Stimulated activated naive CD8-positive, alpha-beta T cell treated with anti-CD3 and anti-CD28 coated beads, Interleukin-15, Interleukin-2, amounts not matched to agents 100 ng/mL and 50 ng/mL, for 24 hours (primary cell): ENCODE measurements at regions not wholly inside any gene's neighbourhood (a gene's known extent, or its start where the extent isn't known, plus 50 kb on each side); places are given as distances from the start of the nearest gene placed in this dataset.

ENCODE experiments used
- H3K27ac Mint-ChIP-seq: one replicate; pipeline ENCODE4 v1.8.0; 2021; ENCODE audit warnings: mild to moderate bottlenecking, mixed read lengths
- H3K27me3 Mint-ChIP-seq: one replicate; pipeline ENCODE4 v1.8.0; 2021; ENCODE audit warnings: mixed read lengths
- H3K36me3 Mint-ChIP-seq: one replicate; pipeline ENCODE4 v1.8.0; 2021; ENCODE audit warnings: low read depth, mixed read lengths
- H3K4me1 Mint-ChIP-seq: one replicate; pipeline ENCODE4 v1.8.0; 2021; ENCODE audit warnings: low read depth, mixed read lengths
- H3K4me3 Mint-ChIP-seq: one replicate; pipeline ENCODE4 v1.8.0; 2021; ENCODE audit warnings: mild to moderate bottlenecking, mixed read lengths
- H3K9me3 Mint-ChIP-seq: one replicate; pipeline ENCODE4 v1.8.0; 2021; ENCODE audit warnings: mixed read lengths

DNA sequence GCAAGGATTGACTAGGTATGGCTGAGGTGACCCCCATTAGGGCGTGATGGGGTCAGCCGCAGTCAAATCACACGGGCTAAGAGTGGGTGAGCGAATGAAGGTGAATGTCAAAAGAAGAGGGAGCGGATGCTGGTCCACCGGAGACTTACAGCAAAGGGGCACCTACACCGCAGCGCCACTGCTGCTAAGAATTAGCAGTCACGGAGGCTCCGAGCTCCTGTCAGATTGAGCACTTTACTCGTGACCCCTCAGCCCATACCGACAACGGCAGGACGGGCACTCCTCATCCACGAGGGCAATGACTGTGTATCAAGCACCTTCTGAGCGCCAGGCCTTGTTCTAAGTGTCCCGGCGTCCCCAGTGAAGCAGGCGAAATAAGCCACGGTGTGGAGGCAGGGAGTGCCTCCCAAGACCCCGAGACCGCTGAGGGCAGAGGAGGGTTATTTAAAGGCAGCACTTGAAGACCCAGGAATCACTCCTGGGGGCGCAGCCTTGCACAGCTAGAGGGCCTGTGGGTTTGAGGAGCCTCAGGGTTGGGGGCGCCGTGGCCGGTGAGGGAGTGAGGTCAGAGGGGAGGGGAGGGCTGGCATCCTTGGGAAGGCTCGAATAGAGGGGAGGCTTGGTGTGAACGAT lies 61.6 kb upstream of the GATA2 start:
- Mint-ChIP-seq H3K27ac (no peak overlapping the region), H3K9me3 (no peaks in the 10 kb centered on the region), H3K36me3 (no peaks in the 10 kb centered on the region), H3K27me3 (peaks cover 57% of the 10 kb centered on the region), H3K4me3 (no peak overlapping the region), H3K4me1 (peaks cover 4% of the 10 kb centered on the region)

DNA sequence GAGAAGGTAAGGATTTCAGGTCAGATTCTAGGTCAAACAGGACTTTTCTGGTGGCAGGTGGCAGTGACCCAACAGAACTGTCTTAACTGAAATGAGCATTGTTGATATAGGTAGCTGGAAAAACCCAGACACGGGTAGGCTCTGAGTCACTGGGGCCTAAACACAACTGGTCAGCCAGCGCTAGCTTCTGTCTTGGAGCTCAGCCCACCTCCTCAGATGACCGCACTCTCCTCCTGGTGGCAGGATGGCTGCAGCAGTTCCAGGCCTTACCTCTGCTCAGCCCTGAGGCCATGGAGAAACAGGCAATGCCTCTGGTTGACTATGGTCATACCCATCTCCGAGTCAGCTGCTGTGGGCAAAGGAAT lies 61.1 kb upstream of the GATA2 start:
- H3K27ac Mint-ChIP-seq = no peak overlapping the region
- H3K4me3 Mint-ChIP-seq = no peak overlapping the region
- no peaks in the 10 kb centered on the region for H3K9me3 Mint-ChIP-seq
- H3K4me1 Mint-ChIP-seq = peaks cover 4% of the 10 kb centered on the region
- peaks cover 54% of the 10 kb centered on the region for H3K27me3 Mint-ChIP-seq
- H3K36me3 Mint-ChIP-seq = no peaks in the 10 kb centered on the region

DNA sequence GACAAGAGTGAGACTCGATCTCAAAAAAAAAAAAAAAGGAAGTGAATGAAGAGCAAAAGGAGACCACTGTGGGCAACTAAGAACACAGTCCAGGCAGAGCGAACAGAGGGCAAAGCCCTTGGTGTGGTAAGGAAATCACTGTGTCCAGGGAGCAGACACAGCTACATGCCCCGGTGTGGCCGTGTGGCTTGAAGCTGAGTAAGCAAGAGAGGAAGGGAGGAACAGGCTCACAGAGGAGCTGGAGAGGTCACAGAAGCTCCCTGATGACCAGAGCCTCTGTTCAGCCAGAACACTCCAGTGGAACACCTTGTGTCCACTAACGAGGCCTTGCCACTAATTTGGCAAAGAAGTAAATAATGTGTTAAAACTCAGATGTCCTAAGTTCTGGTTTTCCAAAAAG lies 60.6 kb upstream of the GATA2 start:
- H3K27ac Mint-ChIP-seq = no peak overlapping the region
- H3K36me3 Mint-ChIP-seq = no peaks in the 10 kb centered on the region
- H3K9me3 Mint-ChIP-seq = no peaks in the 10 kb centered on the region
- peaks cover 54% of the 10 kb centered on the region for H3K27me3 Mint-ChIP-seq
- H3K4me1 Mint-ChIP-seq = peaks cover 4% of the 10 kb centered on the region
- H3K4me3 Mint-ChIP-seq = no peak overlapping the region

DNA sequence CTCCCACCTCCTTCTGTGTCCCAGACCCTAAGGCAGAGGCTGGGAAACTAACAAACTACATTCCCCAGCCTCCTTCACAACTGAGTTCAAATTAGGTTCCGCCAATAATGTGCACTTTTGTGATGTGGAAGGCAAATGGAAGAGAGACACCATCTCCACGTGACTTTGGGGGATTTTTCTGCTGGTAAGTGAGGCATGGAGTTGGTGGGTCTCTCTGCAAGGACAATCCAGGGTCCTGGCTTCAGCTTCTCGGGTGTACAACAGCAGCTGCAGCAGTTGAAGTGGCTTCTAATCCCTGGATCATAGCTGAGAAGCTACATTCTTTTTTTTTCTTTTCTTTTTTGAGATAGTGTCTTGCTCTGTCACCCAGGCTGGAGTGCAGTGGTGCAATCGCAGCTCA lies 58.9 kb upstream of the GATA2 start:
- H3K4me1 Mint-ChIP-seq = peaks cover 4% of the 10 kb centered on the region
- H3K9me3 Mint-ChIP-seq = no peaks in the 10 kb centered on the region
- H3K36me3 Mint-ChIP-seq = no peaks in the 10 kb centered on the region
- H3K27me3 Mint-ChIP-seq = peaks cover 47% of the 10 kb centered on the region
- H3K27ac Mint-ChIP-seq = no peak overlapping the region
- H3K4me3 Mint-ChIP-seq = no peak overlapping the region

DNA sequence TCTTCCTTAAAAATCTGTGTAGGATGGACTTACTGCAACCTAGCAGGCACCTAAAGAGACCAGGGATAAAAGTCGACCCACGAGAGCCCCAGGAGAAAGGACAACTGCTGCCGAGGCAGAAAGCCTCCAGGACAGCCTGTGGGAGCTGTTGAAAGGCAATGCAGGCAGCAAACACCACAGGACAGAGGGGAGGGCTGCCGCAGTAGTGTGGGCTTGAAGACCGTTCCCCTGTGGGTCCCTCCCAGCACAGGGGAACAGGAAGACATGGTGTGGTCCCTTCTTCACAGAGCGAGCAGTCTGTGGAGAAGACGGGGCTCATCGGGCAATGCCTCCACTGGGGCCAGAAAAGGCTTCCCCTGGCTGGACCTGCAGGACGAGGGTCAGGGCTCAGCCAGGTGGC lies 58.5 kb upstream of the GATA2 start:
- no peak overlapping the region for H3K27ac Mint-ChIP-seq
- H3K36me3 Mint-ChIP-seq = no peaks in the 10 kb centered on the region
- peaks cover 4% of the 10 kb centered on the region for H3K4me1 Mint-ChIP-seq
- peaks cover 44% of the 10 kb centered on the region for H3K27me3 Mint-ChIP-seq
- no peak overlapping the region for H3K4me3 Mint-ChIP-seq
- H3K9me3 Mint-ChIP-seq = no peaks in the 10 kb centered on the region

DNA sequence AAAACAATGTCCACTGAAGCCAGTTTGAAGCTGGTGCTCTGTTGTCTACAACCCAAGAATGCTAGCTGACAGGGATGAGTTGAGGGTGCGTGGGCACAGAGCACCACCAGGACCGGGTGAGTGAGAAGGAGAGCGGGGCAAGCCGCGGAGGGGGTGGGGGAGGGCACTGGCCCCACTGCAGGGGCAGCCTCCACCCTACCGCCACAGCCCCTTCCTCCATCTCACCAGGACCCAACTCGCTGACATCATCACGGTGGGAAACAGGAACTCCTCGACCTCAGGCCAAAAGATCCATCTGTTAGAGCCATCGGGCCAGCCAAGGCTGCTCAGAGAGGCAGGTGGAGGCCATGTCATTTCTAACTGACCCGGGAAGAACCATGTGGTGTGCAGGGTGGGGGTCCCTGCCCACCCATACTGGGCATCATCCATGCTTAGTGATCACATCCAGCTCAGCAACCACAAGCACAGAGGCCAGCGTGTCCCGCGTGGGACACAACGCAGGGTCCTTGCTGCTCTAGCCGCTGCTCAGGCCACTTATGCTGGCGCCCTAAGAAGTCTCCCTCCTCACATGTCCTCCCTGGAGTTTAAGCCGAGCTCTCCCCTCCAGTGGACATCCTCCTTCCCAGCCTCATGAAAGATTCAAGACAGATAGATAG lies 57.6 kb upstream of the GATA2 start:
- Mint-ChIP-seq H3K27me3 (peaks cover 39% of the 10 kb centered on the region), H3K4me1 (peaks cover 4% of the 10 kb centered on the region)

DNA sequence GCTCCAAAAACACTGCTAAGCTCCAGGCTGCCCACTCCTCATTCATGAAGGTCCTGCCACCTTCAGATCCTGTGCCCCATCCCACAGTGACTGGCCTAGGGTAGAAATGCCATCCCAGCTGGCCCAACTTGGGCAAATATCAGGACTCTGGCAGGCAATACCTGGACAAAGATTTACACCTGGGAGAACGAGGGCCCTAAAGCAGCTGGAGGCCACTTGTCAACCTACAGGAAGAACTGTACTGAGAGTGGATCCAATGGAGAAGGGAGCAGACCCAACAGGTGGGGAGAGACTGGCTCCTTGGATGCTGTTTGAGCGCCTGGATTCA lies 57.1 kb upstream of the GATA2 start:
- H3K4me1 Mint-ChIP-seq = peaks cover 4% of the 10 kb centered on the region
- H3K27me3 Mint-ChIP-seq = peaks cover 38% of the 10 kb centered on the region
- no peak overlapping the region for H3K27ac Mint-ChIP-seq
- no peaks in the 10 kb centered on the region for H3K9me3 Mint-ChIP-seq
- H3K4me3 Mint-ChIP-seq = no peak overlapping the region
- no peaks in the 10 kb centered on the region for H3K36me3 Mint-ChIP-seq

More for the DNA sequence above, 57.6 kb upstream of the GATA2 start:
- no peak overlapping the region for H3K4me3 Mint-ChIP-seq
- H3K9me3 Mint-ChIP-seq = no peaks in the 10 kb centered on the region
- no peaks in the 10 kb centered on the region for H3K36me3 Mint-ChIP-seq
- no peak overlapping the region for H3K27ac Mint-ChIP-seq

DNA sequence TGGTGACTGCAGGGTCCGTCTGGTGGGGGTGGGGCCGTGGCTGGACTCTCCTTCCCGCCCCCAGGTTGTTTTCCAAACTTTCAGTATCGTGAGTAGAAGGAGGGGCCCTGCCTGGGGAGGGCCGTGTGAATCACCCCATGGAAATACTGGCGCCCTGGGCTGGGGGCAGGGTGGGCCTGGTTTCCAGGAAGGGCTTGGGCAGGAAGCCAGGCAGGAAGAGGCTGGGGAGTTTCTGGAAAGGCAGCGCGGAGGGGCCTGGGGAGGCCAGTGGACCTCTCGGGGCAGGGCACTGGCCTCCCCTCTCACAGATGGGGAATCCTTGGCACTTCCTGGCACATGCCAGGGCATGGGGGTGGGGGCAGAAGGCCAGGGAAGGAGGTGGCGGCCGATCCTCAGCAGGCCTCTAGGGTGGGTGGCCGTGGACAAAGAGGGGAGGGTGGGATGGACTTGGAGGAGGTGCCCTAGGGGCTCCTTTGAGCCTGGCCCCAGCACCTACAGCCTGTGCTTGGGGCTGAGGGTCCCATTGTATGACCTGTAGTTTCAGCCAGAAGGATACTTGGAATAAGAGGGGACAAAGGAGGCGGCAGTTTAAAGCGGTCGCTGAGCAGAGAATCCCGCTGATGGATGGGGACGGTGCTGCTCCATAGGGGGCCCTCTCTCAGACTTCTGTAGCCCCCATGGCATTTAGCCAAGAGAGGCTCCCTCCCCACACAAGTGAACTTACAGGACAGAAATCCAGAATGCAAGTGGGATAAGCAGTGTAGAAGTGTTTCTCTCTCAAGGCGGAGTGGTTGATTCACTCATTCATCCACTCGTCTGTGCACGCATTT lies 56.5 kb upstream of the GATA2 start:
- H3K27me3 Mint-ChIP-seq = peaks cover 33% of the 10 kb centered on the region
- no peaks in the 10 kb centered on the region for H3K36me3 Mint-ChIP-seq
- H3K4me1 Mint-ChIP-seq = peaks cover 4% of the 10 kb centered on the region
- no peak overlapping the region for H3K4me3 Mint-ChIP-seq
- no peaks in the 10 kb centered on the region for H3K9me3 Mint-ChIP-seq
- no peak overlapping the region for H3K27ac Mint-ChIP-seq

DNA sequence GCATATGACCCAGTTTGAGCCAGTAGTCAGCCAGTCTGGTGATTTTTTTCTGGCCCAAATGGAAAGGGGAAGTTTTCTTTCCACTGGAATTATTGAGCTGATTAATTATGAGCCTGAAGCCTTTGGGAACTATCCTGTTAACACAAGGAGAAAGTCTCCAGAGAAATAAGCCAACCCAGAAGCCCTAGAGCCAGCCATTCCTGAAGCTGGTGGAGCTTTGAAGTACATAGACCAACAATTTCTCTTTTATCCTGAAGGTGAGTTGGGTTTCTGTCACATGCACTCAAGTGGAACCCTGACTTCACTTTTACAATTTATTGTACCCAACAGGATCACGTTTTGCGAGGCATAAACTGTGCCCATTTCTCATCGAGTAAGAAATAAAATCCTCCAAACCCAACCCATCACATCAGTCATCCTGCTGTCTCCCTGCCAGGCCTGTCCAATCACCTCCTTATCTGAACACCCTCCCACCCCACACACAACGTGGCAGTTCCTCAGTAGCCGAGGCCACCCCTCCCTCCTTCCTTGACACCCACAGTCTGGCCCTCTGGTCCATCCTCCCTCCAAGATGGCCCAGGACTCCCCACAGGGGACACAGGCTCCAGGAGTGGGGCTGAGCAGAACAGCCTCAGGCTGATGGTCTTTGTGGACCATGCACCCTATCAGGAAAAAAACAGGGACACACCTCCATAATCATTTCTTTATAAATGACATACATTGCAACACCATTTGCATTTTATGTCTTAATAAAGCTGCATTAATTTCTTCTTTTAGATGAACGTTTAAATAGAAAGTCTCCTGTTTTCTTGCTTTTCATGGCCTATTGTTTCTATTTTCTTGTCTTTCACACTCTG lies 55.7 kb upstream of the GATA2 start:
- Mint-ChIP-seq H3K9me3 (no peaks in the 10 kb centered on the region), H3K4me1 (no peaks in the 10 kb centered on the region), H3K36me3 (no peaks in the 10 kb centered on the region), H3K27ac (no peak overlapping the region), H3K4me3 (no peak overlapping the region), H3K27me3 (peaks cover 24% of the 10 kb centered on the region)

DNA sequence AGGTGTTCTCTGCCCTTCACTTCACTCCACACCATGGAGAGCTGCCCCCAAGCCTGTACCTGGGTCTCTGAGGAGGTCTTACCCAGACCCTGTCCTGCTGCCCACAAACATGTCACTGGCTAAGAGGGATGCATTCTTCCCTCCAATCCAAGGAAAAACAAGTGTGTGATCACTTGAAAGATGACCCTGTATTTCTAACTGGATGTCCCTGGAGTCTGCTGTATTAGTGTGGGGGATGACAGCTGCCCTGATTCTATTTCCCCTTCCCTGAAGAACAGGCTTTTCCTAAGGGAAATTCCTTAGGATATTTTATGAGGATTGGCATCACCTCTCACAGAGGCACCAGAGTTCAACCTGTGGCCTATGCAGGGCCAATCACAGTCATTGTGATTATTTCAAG lies 55.0 kb upstream of the GATA2 start:
- Mint-ChIP-seq H3K4me1 (no peaks in the 10 kb centered on the region), H3K27me3 (peaks cover 19% of the 10 kb centered on the region), H3K27ac (no peak overlapping the region), H3K4me3 (no peak overlapping the region), H3K36me3 (no peaks in the 10 kb centered on the region), H3K9me3 (peaks cover 6% of the 10 kb centered on the region)

DNA sequence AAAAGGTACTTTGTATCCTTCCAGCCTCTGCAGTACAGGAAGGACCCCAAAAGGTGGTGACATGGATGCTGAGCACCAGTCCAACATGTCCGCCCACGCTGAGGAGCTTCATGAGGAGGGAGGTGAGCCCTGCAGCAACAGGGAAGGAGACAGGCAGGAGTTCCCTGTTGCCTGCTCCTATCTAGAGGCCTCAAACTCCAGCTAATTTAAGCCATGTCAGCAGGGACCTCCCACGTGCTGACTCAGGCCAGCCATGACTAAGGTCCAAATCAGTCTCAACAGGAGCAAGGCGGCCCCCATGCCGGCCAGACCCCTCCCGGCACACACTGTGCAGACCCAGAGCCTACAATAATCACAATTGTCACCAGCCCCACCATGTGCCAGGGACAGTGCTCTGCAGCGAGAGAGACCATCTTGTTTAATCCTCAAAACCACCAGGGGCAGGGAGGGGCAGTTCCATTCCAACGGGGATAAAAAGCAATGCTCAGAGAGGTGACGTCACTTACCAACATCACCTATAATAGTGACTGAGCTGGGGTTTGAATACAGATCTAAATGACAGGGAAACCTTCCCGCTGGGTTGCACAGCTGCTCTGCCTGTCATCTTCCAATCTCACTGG lies 54.5 kb upstream of the GATA2 start:
- Mint-ChIP-seq H3K9me3 (peaks cover 7% of the 10 kb centered on the region), H3K27ac (no peak overlapping the region), H3K4me1 (no peaks in the 10 kb centered on the region), H3K4me3 (no peak overlapping the region), H3K27me3 (peaks cover 14% of the 10 kb centered on the region), H3K36me3 (no peaks in the 10 kb centered on the region)

DNA sequence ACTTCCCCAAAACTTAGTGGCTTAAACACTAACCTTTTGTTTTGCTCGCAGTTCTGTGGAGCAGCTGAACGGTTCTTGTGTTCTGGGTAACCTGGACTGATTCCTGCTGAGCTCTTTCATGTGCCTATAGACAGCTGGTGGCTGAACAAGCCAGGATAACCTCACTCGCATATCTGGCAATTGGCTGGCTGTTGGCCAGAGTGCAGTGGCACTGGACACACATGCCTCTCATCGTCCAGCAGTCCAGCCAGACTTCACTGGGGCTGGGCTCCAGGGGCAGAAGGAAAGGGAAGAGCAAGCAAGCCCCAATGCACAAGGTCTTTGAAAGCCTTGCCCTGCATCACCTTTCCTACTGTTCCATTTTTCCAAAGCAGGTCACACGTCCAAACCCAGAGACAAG lies 53.6 kb upstream of the GATA2 start:
- no peaks in the 10 kb centered on the region for H3K36me3 Mint-ChIP-seq
- H3K27ac Mint-ChIP-seq = no peak overlapping the region

DNA sequence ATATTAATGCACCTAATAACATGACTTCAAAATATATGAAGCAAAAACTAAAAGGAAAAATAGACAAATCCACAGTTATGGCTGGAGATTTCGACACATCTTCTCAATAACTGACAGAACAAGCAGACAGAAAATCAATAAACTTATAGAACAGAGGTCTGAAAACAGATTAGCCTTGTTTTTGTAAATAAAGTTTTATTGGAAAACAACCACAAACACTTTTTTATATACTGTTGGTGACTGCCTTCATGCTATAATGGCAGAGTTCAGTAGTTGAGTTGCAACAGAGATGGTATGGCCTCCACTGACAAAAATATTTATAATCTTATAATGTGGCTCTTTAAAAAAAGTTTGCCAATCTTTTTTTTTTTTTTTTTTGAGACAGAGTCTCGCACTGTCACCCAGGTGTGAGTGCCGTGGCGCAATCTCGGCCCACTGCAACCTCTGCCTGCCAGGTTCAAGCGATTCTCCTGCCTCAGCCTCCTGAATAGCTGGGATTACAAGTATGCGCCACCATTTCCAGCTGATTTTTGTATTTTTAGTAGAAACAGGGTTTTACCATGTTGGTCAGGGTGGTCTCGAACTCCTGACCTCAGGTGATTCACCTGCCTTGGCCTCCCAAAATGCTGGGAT lies 52.2 kb upstream of the GATA2 start:
- Mint-ChIP-seq H3K4me3 (no peak overlapping the region), H3K27ac (no peak overlapping the region)

More for the DNA sequence above, 53.6 kb upstream of the GATA2 start:
- Mint-ChIP-seq H3K27me3 (peaks cover 13% of the 10 kb centered on the region), H3K4me3 (no peak overlapping the region), H3K4me1 (no peaks in the 10 kb centered on the region), H3K9me3 (peaks cover 7% of the 10 kb centered on the region)

DNA sequence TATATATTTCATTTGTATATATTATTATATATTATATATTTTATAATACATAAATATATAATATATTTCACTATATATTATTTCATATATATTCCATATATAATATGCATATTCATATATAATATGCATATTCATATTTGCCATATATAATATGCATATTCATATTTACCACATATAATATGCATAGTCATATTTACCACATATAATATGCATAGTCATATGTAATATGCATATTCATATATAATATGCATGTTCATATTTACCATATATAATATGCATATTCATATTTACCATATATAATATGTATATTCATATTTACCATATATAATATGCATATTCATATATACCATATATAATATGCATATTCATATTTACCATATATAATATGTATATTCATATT lies 51.2 kb upstream of the GATA2 start:
- no peaks in the 10 kb centered on the region for H3K4me1 Mint-ChIP-seq

More for the DNA sequence above, 52.2 kb upstream of the GATA2 start:
- Mint-ChIP-seq H3K9me3 (peaks cover 7% of the 10 kb centered on the region), H3K36me3 (no peaks in the 10 kb centered on the region), H3K4me1 (no peaks in the 10 kb centered on the region), H3K27me3 (peaks cover 14% of the 10 kb centered on the region)

More for the DNA sequence above, 51.2 kb upstream of the GATA2 start:
- no peak overlapping the region for H3K27ac Mint-ChIP-seq
- peaks cover 18% of the 10 kb centered on the region for H3K27me3 Mint-ChIP-seq
- H3K9me3 Mint-ChIP-seq = peaks cover 7% of the 10 kb centered on the region
- no peaks in the 10 kb centered on the region for H3K36me3 Mint-ChIP-seq
- no peak overlapping the region for H3K4me3 Mint-ChIP-seq
